NCI-H2081 treated with DMSO at 0.1 percent for 48 hours (cell line): ENCODE measurements at regions not wholly inside any gene's neighbourhood (a gene's known extent, or its start where the extent isn't known, plus 50 kb on each side); places are given as distances from the start of the nearest gene placed in this dataset.

Experiments used
- DNase-seq: peaks from one replicate; lab custom pipeline; 2025; lab: John Stamatoyannopoulos, UW

DNA sequence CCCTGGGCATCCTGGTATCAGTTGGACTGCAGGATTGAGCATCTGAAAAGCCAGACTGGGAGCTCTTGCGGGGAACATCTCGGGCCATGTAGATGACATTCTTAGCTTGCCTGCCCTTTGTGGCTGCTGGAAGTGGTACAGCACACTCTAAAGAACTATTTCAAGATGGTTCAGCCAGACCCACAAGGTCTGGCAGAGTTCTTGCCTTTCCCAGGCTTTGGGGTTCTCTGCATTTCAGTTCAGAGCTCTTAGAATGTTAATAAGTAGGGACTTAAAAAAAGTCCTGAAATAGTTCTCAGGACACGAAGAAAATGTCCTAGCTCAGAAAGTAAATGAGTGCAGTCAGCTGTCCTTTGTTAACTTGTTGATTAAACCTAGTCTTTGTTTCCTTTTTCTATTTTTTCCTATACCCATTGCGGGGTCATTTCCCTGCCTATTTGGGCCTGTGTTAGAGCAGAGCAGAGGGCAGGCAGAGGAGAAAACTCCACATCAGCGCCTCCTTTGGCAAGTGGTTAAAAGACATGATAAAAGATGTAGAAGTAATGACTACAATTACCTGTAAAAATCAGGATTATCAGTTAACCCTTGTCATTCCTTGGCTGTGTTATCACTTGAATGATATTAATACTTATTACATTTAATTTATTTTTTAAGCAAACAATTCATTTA lies 291.5 kb downstream of the ZSWIM6 start:
- no peak for DNase-seq

DNA sequence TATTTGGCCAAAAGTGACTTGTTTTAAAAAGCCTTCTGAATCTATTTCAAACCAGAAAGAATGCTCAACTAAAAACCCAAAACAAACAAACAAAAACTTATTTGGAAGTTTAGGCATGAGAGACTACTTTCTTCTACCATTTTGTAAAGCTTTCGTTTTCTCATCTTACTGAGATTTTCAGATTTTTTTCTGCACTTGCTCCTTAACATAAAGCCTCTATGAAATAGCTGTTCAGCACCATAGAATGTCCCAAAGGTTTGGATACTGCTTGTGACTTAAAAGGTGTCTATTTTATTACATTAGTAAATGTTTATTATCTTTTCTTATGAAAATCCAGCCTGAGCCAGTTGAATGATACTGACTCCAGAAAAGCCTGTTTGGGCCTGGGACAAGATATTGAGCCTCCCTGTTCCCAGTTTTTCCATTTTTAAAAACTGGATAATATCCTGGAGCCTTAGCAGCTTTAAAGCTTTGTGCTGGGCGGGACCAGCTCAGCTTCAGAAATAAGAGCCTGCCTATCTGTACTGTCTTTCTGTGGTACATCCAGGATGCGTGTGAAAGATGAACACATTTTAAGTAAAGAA lies 292.6 kb downstream of the ZSWIM6 start:
- DNase-seq = no peak

DNA sequence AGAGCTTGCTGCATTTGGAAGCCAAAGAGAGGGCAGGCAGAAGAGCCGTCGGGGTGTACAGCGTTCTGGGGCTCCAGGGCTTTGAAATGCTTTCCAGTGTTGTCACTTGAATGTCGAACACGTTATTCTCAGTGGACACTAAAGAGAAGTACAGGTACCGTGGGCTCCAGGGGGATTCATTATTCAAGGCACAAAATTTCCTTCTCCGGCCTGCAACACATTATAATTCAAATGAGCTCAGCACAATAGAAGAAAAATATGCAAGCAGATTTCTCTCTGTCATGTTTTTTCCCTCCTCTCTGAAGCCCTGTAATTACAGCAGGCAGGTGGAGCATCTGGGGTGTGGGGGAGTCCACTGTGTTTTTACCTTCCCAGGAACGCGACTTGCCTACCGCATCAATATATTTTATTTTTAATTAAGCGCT lies 293.1 kb downstream of the ZSWIM6 start:
- no peak for DNase-seq

DNA sequence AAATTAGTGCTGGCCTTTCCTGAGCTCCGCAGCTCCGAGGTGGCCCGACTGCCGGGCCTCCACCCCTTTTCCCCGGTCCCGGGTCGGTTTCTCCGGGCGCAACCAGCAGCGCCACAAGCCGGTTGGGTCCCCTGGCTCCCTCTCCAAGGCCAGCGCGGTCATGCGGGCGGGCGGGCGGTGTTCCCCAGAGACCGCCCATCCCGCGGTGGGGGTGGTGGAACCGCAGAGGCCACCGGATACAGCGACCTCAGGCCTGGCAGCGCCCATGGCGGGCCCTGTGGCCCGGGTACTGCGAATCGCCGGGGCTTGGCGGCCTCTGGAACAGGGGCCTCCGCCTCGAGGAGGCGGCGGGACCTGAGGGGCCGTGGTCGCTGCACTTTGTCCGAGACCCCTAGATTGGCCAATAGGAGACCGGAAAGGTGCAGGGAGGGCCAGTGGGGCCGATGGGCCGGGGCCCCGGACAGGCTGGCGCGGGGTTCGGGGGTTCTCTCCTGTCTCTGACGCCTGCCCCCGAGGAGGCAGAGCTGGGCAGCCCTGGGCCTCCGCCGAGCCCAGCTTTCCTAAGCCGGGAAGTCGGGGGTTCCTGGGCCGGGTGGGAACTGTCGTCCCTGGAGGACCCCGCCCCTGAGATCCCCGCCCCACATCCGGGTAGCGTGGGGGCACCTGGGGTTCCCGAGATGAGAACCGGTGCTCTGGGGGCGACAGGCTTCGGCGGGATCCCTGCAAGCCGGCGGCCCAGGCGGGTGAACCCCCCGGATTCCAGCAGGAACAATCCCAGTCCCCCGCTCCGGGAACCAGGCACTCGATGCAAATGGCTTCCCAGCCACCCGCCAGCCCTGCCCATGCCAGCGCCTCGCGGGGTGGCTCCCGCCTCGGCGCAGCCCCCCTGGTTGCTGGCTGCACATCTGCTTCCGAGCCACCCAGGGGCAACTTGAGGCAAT lies 293.9 kb downstream of the ZSWIM6 start:
- no peak for DNase-seq

DNA sequence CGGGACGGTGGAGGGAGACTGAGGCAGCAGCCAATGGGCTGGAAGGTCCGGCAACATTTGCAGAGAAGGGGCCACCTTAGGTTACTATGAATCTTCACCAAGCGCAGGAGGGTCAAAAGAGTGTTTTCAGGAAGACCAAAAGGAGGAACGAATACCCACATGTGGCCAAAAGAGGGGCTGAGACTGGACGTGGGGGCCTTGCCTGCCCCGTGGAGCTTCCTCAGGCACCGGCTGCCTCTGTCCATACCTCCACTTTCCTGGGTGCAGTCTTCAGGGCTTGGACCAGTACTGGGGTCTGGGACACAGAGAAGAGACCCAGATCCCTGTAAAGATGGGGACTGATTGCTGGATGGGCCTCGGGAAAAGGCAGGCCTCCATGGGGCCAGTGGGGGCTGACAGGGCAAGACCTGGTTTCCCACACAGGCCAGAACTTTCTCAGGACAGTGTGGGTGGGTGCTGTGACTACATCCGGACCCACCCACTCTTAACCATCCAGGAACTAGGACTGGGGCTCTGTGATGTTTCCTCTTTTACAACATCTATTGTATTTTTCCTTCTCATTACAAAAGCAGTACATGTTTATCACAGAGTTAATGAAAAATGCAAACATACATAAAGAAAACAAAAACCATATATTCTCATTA lies 294.7 kb downstream of the ZSWIM6 start:
- no peak for DNase-seq

DNA sequence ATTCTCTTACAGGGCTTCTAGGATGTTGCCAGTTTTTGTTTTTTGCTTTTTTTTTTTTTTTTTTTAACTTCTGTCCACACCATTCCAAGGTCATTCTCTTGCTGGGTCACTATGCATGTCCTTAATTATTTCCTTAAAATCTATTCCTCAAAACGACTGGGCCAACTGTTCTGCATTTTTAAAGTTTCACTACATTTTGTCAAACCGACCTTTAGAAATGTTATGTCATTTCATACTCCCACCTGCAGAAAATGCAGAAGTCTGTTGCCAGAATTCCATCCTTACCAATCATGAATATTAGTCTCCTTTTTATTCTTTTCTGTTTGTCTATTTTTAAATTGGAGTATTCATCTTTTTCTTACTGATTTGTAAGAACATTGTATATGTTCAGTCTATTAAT lies 295.5 kb downstream of the ZSWIM6 start:
- no peak for DNase-seq

DNA sequence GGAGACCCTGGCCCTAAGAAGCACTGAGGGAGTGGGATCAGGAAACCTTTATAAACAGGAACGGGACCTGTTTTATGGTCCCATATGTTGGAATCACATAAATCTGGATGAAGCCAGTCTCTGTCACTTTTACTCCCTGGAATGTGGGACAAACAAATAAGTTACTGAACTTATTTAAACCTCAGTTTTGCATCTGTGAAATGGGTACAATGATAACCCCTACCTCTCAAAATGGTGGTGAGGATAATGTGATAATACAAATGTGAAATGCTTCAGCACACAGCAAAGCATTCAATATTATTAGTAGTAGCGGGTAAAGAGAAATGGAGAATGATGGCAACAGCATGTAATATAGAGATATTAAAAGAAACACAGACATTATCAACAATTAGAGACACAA lies 298.9 kb downstream of the ZSWIM6 start:
- DNase-seq = no peak

DNA sequence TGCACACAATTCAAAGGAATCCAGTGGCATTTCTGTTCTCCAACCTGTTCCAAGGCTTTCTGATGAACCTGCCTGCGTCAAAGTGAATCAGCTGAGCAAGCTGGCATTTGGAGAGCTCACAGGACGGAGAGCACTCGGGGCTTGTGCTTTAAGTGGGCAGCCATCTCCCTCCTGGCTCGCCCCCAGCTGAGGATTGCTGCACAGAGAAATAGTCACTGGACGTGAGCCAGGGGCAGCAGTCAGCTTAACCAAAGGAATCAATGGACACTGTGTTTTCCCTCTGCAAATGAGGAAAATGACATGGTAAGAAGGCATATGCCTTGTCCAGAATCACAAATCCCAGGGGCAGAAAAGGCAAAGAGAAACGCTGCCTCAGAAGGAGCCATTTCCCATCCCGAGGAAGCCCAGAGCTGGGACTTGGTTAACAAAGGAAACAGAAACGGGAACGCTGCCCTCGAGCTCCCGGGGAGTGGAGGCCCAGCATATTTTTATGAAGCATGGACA lies 299.4 kb downstream of the ZSWIM6 start:
- DNase-seq = no peak

DNA sequence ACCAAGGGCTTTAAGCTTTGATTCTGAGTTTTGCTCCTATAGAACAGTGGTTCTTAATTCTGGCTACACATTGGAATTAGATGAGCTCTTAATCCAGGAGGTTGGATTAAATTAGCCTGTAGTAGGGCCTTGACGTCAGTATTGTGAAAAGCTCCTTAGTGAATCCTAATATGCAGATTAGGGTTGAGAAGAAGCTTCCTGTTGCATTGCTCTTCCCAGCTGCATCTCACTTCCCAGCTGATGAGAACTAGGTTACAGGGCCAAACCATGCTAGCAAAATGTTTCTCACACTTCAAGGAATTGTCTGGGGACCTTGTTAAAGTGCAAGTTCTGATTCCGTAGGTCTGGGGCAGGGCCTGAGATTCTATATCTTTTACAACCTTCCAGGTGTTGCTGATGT lies 300.0 kb downstream of the ZSWIM6 start:
- DNase-seq = no peak

DNA sequence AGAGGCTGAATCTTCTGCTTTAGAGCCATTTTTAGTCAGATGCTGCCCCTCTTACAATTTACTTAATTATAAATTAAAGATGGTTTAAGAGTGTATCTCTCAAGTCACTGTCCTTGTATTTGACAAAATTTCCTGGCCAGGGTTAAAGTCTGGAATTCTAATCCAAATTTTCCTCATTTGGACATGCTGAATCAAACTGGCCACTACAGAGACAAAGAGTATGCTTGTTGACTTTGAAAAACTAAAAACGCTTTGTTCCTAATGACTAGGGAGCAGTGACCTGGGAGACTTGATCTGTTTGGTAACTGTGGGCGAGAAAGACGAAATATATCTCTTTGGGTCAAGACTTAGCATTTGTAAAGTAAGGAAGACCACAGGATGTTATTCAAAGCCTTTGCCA lies 303.2 kb downstream of the ZSWIM6 start:
- no peak for DNase-seq

DNA sequence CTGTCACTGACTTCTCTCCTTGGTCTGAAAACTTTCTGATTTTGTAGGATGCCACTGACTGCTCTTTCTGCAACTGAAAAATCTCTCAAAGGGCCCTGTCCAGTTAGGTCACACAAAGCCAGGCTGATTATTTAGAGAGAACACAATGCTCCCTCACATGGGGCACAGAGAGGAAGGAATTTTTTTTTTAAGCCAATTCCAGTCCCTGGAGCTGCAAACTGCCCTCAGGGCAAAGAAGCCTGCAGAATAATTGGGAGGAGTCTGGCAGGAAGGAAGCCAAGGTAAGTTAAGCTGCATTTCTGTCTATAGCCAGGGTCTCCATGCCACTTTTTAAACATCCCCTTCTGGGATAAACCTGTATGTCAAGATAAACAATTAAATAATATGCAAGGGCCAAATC lies 305.5 kb downstream of the ZSWIM6 start:
- no peak for DNase-seq

DNA sequence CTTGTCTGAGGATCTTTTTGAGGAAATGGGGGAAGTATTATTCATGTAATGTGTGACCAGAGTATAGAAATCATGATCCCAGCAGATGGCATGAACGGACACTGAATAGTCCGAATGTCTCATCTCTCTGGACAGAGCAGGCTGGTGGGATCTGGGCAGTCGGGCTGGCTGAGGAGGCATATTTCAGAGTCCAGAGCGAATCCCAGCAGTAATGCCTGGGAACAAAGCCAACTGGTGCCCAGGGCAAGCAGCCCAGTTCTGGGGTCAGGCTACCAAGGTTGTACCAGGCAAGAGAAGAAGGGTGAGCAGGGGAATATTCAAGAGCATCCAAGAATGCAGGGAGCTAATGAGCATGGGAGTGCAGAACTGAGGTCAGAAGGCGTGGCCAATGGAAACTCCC lies 306.4 kb downstream of the ZSWIM6 start:
- no peak for DNase-seq

DNA sequence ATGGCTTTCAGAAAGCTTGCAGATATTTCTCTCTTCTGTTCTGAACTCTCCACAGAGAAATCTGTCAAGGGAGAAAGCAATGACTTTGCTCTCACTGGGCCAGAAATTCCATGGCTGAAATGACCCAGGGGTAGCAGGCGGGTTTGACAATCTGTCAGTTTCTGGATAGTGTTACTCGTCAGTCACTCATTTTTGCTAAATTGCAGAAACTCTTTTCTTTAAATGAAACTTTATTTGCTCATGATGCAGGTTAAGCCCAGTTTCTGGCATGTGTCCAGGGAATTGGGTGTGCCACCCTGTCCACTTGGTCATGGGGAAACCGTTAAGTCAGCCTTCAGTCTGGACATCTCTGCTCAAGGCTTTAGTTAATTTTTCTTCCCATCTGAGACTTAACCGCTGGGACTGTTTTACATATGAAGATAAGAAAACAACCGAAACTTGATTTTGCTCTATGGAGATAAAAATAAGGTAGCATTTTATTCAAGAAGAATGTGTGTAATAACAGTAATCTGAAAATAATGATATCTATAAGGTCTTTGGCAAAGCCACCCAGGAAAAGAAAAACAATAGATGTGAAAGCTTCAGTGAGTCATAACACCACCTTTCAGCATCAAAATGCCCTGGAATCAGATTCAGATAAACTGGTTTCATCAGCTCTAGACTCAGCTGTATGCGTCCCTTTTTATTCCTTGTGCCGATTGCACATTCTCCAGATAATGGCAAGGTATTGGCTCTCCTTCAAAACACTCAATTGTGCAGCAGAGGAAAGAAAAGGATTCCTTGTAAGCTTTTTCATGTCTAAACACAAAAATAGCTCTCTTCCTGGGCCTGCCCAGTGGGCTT lies 308.3 kb downstream of the ZSWIM6 start:
- DNase-seq = no peak

DNA sequence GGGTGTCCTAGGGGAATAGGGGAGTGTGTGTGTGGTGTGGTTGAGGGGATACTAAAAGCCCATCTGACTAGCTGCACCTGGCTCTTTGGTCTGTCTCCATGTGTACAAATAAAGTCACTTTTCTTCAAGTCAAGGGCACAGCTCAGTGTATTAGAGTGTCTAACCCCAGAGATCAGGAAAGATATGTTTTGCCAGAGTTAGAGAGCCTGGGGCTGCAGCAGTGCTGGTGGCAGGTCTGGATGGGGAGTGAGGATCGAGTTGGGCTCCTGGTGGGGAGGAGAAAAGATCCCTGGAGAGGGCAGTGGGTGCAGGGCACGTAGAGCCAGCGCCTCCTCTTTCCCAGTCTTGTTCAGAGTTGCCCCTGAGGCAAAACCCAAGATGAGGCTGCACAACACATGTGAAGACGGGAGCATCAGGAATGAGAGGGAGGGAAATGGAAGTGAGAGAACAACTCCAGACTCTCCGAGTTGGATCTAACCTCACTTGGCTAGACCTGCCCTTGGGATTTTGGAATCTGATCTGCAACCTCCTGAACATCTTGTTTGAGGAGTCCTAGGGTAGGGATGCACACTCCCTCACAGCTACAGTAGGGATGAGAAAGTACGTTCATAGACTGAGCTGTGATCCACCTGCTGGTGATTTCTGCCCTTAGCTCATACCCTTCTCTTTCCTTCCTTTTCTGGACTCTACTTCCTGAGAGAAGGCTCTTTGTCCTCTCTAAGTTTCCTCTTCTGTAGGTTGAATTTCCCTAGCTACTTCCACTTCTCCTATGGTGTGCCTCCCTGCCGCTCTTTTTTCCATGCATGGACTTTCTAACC lies 309.9 kb downstream of the ZSWIM6 start:
- no peak for DNase-seq

DNA sequence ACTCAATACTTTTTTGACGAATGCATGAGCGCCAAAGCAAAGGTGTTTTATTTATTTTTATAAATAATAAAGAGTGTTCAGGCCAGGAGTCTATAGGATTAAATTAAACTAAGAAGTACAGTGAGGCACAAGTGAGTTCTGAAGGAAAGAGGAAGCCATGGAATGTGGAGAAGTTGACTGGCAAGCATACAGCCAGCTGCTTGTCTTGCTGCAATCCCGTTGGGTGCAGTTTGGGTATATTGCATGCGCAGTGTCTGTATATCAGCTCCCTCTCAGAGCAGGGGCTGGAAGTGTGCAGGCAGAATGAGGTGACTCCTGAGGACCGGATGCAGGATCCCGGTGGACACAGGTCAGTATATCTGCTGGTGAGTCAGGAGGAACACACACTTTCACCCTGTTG lies 315.6 kb downstream of the ZSWIM6 start:
- no peak for DNase-seq

DNA sequence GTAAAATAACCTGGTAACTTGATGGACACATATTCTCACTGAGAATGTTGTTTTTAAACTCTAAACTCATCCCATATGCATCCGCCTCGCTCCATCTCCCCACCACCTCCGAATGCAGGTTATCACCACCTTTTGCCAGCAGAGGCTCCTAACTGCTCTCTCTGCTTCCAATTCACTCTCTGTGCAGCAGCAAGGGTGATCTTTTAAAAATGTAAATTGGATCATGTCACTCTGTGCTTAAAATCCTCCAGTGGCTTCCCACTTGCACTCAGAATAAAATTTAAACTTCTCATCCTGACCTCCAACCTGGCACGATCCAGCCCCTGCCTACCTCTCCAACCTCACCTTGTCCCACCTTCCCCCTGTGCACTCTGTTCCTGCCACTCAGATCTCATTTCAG lies 317.2 kb downstream of the ZSWIM6 start:
- no peak for DNase-seq

DNA sequence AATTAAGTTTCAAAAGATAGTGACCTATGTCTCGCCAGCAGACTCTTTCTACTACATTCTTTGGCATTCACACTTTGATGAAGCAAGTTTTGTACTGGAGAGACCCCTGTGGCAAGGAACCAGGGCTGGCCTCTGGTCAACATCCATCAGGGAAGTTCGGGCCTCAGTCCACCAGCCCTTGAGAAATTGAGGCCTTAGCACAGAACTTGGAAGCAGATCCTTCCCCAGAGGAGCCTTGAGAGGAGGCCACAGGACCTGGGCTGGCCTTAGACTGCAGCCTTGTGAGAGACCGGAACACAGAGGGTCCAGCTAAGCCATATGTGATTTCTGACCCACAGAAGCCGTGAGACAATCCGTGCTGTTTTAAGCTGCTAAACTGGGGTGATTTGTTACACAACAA lies 317.9 kb downstream of the ZSWIM6 start:
- no peak for DNase-seq

DNA sequence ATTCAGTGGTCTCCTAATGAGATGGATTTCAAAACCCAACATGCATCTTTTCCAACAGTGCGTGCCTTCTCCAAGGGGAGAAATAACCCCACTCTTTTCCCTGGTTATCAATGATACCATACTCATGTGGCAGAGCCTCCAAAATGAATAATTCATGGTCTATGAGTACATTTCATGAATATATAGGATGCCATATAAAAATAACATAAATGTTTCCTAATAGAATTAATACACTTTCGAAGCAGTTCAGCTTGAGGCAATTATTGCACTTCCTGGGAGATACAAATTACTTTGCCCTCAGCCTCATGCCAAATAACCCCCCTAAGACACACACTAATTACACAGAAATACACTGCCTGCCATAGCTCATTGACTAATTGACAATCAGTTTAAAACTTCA lies 318.6 kb downstream of the ZSWIM6 start:
- DNase-seq = no peak

DNA sequence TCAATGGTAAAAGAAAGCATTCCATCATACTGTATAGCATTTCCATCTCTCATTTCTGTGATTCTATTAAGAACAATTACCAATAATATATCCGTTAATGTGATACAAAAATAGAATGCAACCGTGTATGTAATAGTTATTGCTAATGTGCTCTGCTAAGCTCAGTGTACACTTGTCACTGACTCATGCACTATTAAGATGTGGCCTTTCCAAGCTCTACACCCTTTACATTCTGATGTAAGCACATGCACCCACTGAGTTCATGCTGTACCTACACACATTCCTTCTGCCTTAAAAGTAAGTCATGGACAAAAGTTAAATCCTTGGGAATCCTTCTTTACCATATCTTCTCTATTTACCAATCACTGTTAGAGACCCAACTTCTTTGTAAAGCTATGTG lies 319.1 kb downstream of the ZSWIM6 start:
- no peak for DNase-seq

DNA sequence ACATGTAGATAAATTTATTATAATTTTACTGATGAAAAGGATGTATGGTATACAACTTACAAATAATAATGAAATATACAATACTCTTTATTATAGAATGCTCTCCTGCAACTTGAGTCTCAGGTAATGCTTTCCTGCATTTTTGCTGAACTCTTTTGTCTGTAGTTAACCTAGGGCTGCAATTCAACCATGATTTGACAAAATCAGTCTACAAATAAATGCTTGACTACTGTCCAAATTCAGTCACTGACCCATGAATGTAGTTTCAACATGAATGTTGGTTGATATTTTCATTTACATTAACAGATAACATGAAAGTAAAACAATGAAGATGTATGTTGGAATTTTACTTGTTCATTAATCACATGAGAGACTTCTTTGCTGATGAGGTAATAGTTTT lies 320.9 kb downstream of the ZSWIM6 start:
- no peak for DNase-seq
